Fibroblast of skin of scalp (primary cell): ENCODE measurements at regions not wholly inside any gene's neighbourhood (a gene's known extent, or its start where the extent isn't known, plus 50 kb on each side); places are given as distances from the start of the nearest gene placed in this dataset.
"Not testable (repeated sequence)": the region's sequence is repeated elsewhere in the genome, so short reads cannot be mapped to it uniquely, and the experiment has no call there.

ENCODE experiments used
- DNase-seq: peaks from one replicate; pipeline ENCODE4 v3.0.0-alpha.2; 2013

- DNase-seq, result peak; percentile 78
These were observed 298.5 kb downstream of the INSIG2 start for GRCh38 chr2:118386641-118387302.

- peak; percentile 40 for DNase-seq
These were observed 292.8 kb downstream of the INSIG2 start for GRCh38 chr2:118380915-118381653.

GRCh38 chr2:118375907-118376485 is 287.7 kb downstream of the INSIG2 start:
- DNase-seq, result no peak

GRCh38 chr2:118374974-118375755 is 286.9 kb downstream of the INSIG2 start:
- peak; percentile 63 for DNase-seq

- DNase-seq, result no peak
These were observed 284.9 kb downstream of the INSIG2 start for GRCh38 chr2:118372886-118373830.

DNA sequence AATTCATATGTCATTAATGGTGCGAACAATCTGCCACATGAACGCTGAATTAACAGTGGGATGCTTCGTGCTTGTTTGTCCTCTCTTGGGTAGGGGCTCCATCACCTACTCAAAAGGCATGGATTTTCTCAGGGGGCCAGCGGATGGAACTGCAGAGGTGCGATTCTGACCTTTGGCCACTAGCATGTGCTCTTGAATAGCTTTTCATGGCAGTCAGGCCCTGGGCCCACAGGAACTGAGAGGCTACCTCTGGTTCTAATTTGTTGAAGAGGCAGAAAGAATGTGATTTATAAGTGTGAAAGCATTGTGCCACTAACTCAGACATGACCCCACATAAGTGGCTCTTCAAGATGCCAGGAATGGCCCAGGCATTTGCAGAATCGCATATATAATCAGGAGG is 283.2 kb downstream of the INSIG2 start:
- DNase-seq, result peak; percentile 87

- not testable (repeated sequence) for DNase-seq
These were observed 281.2 kb downstream of the INSIG2 start for GRCh38 chr2:118369521-118369920.

DNA sequence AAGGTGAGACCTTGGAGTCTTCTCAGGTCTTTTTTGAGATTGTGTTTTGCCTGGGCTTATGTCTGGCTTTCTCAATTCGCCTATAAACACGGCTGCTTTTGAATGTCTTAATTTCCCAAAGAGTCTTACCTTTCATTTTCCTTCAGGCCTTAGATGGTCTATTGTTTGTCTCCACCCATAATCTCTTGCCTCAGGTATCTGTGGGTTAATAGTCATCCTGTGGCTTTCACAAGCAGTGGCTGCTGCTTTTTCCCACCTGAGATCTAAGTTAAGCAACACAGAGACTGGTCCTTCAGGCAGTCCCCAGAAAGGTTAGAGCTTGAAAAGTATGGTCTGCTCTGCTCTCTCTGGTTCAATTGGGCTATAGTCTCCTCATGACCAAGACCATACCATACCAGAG is 275.3 kb downstream of the INSIG2 start:
- DNase-seq, result no peak

DNA sequence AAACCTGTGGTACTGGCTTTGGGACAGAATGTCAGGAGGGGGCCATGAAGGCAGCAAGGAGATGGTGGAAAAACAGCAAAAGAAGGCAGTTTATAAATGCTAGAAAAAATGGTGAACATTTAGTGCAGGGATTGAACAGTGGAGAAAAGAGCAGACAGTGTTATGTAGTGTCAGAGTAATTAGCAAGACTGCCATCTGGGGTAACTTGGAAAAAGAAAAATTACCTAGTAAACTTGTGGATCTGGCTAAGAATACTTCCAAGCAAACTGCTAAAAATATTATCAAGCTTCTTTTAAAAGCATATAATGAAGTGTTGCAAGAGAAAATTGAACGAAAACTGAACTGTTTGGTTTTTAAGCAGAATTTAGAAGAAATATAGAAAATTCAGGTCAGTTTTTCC is 267.8 kb downstream of the INSIG2 start:
- DNase-seq, result no peak

- DNase-seq, result no peak
These were observed 263.5 kb downstream of the INSIG2 start for GRCh38 chr2:118351796-118352195.

DNA sequence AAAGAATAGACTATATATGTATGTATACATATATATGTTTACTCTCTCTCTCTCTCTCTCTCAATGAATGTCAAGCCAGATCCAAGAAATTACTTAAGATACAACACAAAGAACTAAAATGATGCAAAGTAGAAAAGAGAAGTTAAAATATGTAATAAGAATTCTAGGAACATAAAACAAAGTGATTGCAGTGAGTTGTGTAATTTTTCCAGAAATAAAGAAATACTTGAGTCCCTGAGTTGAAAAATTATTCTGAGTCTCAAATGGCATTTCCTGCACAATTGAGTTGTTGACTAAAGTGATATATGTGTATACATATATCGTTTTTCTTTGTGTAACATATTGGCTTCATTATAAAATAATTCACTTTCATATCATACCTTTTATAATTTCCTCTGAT is 262.4 kb downstream of the INSIG2 start:
- peak; percentile 14 for DNase-seq

- no peak for DNase-seq
These were observed 261.1 kb downstream of the INSIG2 start for GRCh38 chr2:118349365-118349764.

GRCh38 chr2:118348380-118349034 is 260.2 kb downstream of the INSIG2 start:
- DNase-seq, result no peak

- DNase-seq, result no peak
These were observed 257.2 kb downstream of the INSIG2 start for GRCh38 chr2:118345465-118345864.

GRCh38 chr2:118340103-118340502 is 251.8 kb downstream of the INSIG2 start:
- DNase-seq, result no peak

DNA sequence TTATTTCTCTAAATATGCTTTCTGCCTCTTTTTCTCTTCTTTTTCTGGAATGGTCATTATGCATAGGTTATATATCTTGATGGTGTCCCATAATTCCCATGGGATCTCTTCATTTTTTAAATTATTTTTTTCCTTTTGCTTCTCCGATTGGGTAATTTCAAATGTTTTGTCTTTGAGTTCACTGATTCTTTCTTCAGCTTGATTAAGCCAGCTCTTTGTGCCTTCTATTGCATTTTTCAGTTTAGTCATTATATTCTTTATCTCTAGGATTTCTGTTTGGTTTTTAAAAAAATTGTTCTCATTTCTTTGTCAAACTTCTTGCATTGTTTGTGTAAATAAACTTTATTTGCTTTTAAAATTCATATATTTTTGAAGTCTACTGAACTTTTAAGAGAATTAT is 251.1 kb downstream of the INSIG2 start:
- DNase-seq, result no peak

DNA sequence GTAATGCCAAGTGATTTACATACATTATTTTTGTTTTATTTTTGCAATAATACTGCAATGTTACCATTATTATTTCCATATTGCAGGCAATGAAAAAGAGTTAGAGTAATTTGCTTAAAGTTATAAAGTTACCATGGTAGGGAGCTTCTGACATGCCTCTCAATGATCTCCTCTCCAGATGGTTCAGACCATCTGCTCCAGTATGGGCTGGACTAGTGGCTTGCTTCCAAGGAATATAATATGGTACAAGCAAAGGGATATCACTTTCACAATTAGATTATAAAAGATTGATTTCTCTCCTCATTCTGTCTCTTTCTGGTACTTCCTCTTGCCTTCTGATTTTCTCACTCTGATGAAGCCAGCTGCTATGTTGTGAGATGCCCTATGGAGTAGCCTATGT is 245.4 kb downstream of the INSIG2 start:
- no peak for DNase-seq

- peak; percentile 20 for DNase-seq
These were observed 237.2 kb downstream of the INSIG2 start for GRCh38 chr2:118325321-118325955.

DNA sequence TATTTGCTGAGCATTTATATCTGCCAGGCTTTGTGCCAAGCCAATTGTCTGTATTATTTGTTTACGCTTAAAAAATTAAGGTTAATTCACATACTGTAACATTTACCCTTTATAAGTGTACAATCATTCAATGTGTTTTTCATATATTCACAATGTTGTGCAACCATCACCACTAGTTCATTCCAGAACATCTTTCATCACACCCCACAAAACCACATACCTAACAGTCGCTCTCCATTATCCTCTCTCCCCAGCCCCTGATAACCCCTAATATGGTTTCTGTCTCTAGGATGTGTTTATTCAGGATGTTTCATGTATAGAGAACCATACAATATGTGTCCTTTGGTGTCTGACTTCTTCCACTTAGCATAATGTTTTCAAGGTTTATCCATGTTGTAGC is 234.1 kb downstream of the INSIG2 start:
- DNase-seq, result peak; percentile 27

DNA sequence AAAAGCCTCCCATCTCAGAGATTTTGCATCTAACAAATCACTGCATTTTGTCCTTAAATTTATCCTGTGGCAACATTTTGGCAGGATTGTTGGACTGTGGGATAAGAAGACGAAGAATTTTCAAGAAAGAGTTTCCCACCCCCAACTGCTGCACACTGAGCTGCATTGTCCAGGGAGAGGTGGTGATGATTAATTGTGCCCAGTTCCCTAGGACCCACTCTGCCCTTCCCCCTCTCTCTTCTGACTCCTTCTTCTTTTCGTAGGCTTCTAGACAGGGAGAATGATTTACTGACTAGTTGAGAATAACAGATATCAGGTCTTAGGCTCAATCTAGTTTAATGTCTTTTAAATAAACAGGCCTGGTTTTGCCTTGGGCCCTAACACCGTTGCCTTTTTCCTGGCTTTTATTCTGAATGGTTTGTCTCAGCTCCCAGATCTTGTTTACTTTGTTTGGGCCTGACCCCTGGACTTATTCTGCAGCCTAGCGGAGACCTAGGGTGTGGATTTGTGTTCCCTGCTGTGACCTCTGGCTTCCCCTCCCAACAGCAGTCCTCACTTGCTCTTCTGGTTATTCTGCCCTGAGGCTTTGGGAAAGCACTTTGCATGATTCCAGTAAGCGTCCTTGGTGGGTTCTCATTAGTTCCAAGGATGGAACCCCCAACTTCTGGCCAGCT is 233.3 kb downstream of the INSIG2 start:
- DNase-seq, result no peak
